ENCODE measurements at regions not wholly inside any gene's neighbourhood (a gene's known extent, or its start where the extent isn't known, plus 50 kb on each side); places are given as distances from the start of the nearest gene placed in this dataset.

GRCh38 chr3:86175593-86176444 is 815.1 kb downstream of the VGLL3 start:
- DNase-seq (ENCODE audit: low spot score), result no peak
- Histone ChIP-seq H3K27ac (ENCODE audit: low read depth, low read length, poor library complexity, severe bottlenecking) (no peak overlapping the region), H3K36me3 (ENCODE audit: insufficient read depth, low read length, poor library complexity, severe bottlenecking) (no peaks in the 10 kb centered on the region), H3K4me1 (ENCODE audit: insufficient read depth, low read length, poor library complexity, severe bottlenecking) (no peaks in the 10 kb centered on the region), H3K4me3 (ENCODE audit: low read depth, low read length, poor library complexity, severe bottlenecking) (no peak overlapping the region), H3K27me3 (replicated peaks; ENCODE audit: insufficient read depth, low read depth, low read length, poor library complexity) (no peaks in the 10 kb centered on the region), H3K9me3 (ENCODE audit: low read depth, low read length, poor library complexity, severe bottlenecking) (no peaks in the 10 kb centered on the region)
- no TSS peak for BruUV-seq (replicated peaks)
- intact Hi-C loops (cut with micrococcal nuclease; ENCODE audit: unreplicated experiment), result no loop called here
- POLR2A ChIA-PET (ENCODE audit: low non-redundant PET), result no interaction called here
- CTCF ChIA-PET, result no interaction called here
- TF ChIP-seq CTCF (conservative IDR thresholded peaks at IDR 0.05; ENCODE audit: low read depth, low read length) (no peak), EZH2 (IDR thresholded peaks at IDR 0.05; ENCODE audit: borderline replicate concordance, low read depth, low read length, poor library complexity, severe bottlenecking) (no peak)

- POLR2A ChIA-PET (ENCODE audit: low non-redundant PET), result no interaction called here
- H3K4me3 ChIP-seq (ENCODE audit: low read depth, low read length, poor library complexity, severe bottlenecking), result no peak overlapping the region
- no peaks in the 10 kb centered on the region for H3K4me1 ChIP-seq (ENCODE audit: insufficient read depth, low read length, poor library complexity, severe bottlenecking)
- no peaks in the 10 kb centered on the region for H3K27me3 ChIP-seq (replicated peaks; ENCODE audit: insufficient read depth, low read depth, low read length, poor library complexity)
- TF ChIP-seq EZH2 (IDR thresholded peaks at IDR 0.05; ENCODE audit: borderline replicate concordance, low read depth, low read length, poor library complexity, severe bottlenecking), result no peak
- TF ChIP-seq CTCF (conservative IDR thresholded peaks at IDR 0.05; ENCODE audit: low read depth, low read length), result no peak
- CTCF ChIA-PET, result no interaction called here
- H3K36me3 ChIP-seq (ENCODE audit: insufficient read depth, low read length, poor library complexity, severe bottlenecking), result no peaks in the 10 kb centered on the region
- no peaks in the 10 kb centered on the region for H3K9me3 ChIP-seq (ENCODE audit: low read depth, low read length, poor library complexity, severe bottlenecking)
- BruUV-seq (replicated peaks), result no TSS peak
- DNase-seq (ENCODE audit: low spot score), result no peak
- no peak overlapping the region for H3K27ac ChIP-seq (ENCODE audit: low read depth, low read length, poor library complexity, severe bottlenecking)
- intact Hi-C loops (cut with micrococcal nuclease; ENCODE audit: unreplicated experiment), result no loop called here
Measured at GRCh38 chr3:86175051-86175536, 815.9 kb downstream of the VGLL3 start.

- H3K27ac ChIP-seq (ENCODE audit: low read depth, low read length, poor library complexity, severe bottlenecking), result no peak overlapping the region
- TF ChIP-seq CTCF (conservative IDR thresholded peaks at IDR 0.05; ENCODE audit: low read depth, low read length) (no peak), EZH2 (IDR thresholded peaks at IDR 0.05; ENCODE audit: borderline replicate concordance, low read depth, low read length, poor library complexity, severe bottlenecking) (no peak)
- H3K9me3 ChIP-seq (ENCODE audit: low read depth, low read length, poor library complexity, severe bottlenecking), result no peaks in the 10 kb centered on the region
- DNase-seq (ENCODE audit: low spot score), result no peak
- no peak overlapping the region for H3K4me3 ChIP-seq (ENCODE audit: low read depth, low read length, poor library complexity, severe bottlenecking)
- ChIA-PET CTCF (no interaction called here), POLR2A (ENCODE audit: low non-redundant PET) (no interaction called here)
- H3K36me3 ChIP-seq (ENCODE audit: insufficient read depth, low read length, poor library complexity, severe bottlenecking), result no peaks in the 10 kb centered on the region
- no peaks in the 10 kb centered on the region for H3K27me3 ChIP-seq (replicated peaks; ENCODE audit: insufficient read depth, low read depth, low read length, poor library complexity)
- intact Hi-C loops (cut with micrococcal nuclease; ENCODE audit: unreplicated experiment), result no loop called here
- no TSS peak for BruUV-seq (replicated peaks)
- H3K4me1 ChIP-seq (ENCODE audit: insufficient read depth, low read length, poor library complexity, severe bottlenecking), result no peaks in the 10 kb centered on the region
Measured at GRCh38 chr3:86173401-86173800, 817.5 kb downstream of the VGLL3 start.
